HTR-8/SVneo (cell line): ENCODE measurements at regions not wholly inside any gene's neighbourhood (a gene's known extent, or its start where the extent isn't known, plus 50 kb on each side); places are given as distances from the start of the nearest gene placed in this dataset.
A peak's percentile ranks its signal among the peaks of the same experiment; 100 is the strongest.

Experiments used
- DNase-seq: peaks from one replicate; pipeline ENCODE4 v3.0.0; 2011; ENCODE audit warnings: low spot score, mixed read lengths; ENCODE audit not compliant: insufficient read length
- FAIRE-seq: peaks from 2 replicates; lab custom pipeline; 2011; peaks lifted over from hg19 to GRCh38; lab: Jason Lieb, UNC

DNA sequence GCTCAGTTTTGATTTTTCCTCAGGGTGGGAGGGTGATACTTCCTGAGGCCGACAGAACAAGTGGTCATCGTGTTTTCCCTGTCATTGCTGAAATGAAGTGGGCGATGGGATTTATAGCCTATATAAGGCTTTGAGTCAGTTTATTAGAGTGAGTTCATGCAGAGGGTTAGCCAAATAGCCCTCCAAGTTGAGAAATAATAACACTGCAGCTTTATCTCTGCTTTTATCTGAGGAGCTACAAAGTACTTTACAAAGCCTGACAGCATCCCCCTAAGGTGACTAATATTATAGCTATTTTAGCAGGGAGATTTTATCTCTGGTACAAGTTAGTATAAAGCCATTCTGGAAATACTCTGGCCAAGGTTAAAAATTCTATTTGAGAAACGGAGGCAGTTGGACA, 389.6 kb downstream of the MFSD1 start:
- peak; percentile 13 for FAIRE-seq
- peak; percentile 65 for DNase-seq

GRCh38 chr3:159196359-159196758, 394.5 kb downstream of the MFSD1 start:
- no peak for FAIRE-seq
- no peak for DNase-seq

GRCh38 chr3:159200176-159200575, 398.3 kb downstream of the MFSD1 start:
- peak; percentile 52 for DNase-seq
- no peak for FAIRE-seq

- FAIRE-seq (no peak), DNase-seq (no peak)
Measured at GRCh38 chr3:159208050-159208449, 406.2 kb downstream of the MFSD1 start.

GRCh38 chr3:159209459-159209858, 407.6 kb downstream of the MFSD1 start:
- DNase-seq (no peak), FAIRE-seq (no peak)

DNA sequence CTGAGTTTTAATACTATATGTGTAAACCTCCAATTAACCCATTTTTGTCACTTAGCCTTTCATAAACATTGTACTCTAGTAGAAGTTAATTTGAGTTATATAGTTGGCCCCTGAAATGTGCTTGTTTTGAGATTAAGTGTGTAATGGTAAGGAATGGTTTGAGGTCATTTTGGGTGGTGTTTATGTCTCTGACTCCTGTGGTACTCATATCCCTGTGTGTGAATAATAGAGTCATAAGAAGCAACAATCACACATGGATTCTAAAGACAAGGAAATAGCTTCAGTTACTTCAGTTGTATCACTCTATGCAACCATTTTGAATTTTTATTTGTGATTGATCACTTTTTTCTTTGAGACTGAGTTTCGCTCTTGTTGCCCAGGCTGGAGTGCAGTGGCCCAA, 408.5 kb downstream of the MFSD1 start:
- DNase-seq, result no peak
- no peak for FAIRE-seq

GRCh38 chr3:159216311-159216710, 414.5 kb downstream of the MFSD1 start:
- no peak for DNase-seq
- no peak for FAIRE-seq

GRCh38 chr3:159219231-159219630, 417.4 kb downstream of the MFSD1 start:
- DNase-seq (no peak), FAIRE-seq (no peak)

DNA sequence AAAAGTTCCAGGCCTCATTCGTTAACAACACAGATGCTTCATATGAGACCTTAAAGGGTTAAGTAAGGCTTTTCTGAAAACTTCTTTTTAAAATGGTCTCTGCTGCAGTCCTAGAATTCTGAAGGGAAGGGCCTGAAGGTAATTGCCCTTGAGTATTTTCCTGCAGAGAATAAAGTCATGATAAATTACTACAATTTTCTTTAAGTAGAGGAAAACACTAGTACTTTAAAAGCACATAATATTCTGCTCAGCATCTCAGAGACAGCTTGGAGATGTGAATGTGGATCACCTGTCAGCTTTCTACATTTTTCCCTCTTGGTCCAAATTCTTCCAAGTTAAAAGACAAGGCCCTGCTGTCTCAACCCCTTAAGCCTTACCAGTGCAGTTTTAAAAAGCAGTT, 419.5 kb downstream of the MFSD1 start:
- DNase-seq (no peak), FAIRE-seq (no peak)

GRCh38 chr3:159229116-159229680, 427.3 kb downstream of the MFSD1 start:
- no peak for FAIRE-seq
- no peak for DNase-seq

GRCh38 chr3:159232966-159233365, 431.1 kb downstream of the MFSD1 start:
- no peak for DNase-seq
- no peak for FAIRE-seq

- FAIRE-seq, result no peak
Measured at GRCh38 chr3:159233734-159234133, 431.9 kb downstream of the MFSD1 start.

GRCh38 chr3:159234306-159234705, 432.5 kb downstream of the MFSD1 start:
- DNase-seq, result no peak
- FAIRE-seq, result no peak

More at GRCh38 chr3:159233734-159234133, 431.9 kb downstream of the MFSD1 start:
- DNase-seq, result no peak

GRCh38 chr3:159236321-159236720, 434.5 kb downstream of the MFSD1 start:
- FAIRE-seq, result no peak

DNA sequence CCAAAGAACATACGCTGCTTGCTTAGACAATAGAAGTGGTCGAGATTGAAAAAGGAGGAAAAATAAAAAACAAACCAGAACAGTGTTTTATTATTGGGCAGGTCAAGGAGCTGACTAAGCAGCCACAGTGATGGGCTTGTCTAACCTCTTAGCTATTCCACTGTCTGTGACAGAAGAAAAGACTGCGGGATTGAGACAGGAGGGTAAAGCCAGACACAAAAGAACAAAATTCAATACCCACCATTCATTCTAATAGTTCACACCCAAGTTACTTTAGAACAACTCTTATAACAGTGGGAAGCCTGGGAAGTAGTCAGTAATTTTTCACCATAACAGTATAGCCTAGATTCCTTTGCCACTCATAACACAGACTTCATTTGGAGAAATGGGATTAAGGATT, 435.4 kb downstream of the MFSD1 start:
- DNase-seq (no peak), FAIRE-seq (no peak)

More at GRCh38 chr3:159236321-159236720, 434.5 kb downstream of the MFSD1 start:
- DNase-seq, result no peak

DNA sequence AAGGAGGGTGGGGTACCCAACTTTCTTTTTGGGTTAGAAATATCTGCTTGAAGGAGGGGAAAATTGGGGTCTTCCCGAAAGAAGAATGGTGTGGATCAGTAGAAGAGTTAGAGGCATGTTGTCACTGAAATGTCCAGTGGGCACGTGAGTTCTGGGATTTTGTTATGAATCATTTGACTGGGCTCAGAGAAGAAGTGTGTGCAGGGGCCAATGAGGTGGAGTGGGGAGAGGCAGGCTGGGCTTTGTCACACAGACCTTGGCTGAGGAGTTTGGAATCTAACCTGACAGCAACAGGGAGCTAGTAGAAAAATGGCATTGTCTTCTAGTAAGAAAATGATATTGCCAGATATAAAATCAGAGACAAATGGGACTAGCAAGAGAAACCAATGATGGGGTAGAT, 436.8 kb downstream of the MFSD1 start:
- no peak for DNase-seq
- no peak for FAIRE-seq

GRCh38 chr3:159239059-159239458, 437.2 kb downstream of the MFSD1 start:
- FAIRE-seq (no peak), DNase-seq (no peak)

DNA sequence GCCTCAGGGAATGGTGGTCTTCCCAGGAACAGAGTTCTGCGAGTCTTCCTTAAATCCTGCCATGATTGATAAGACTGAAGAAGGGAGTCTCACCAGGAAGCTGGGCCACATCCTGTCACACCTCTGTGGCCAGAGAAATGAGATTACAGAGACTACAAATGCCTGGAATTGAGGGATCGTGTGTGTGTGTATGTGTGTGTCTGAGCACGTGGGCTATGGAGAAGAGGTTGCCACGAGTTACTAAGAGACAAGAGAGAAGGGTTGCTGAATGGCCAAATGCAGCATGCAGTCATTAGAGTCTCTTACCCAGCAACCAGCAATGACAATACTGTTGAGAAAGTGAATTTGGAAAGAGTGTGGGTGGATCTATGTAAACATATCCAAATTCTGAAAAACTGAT, 443.1 kb downstream of the MFSD1 start:
- no peak for FAIRE-seq
- no peak for DNase-seq

DNA sequence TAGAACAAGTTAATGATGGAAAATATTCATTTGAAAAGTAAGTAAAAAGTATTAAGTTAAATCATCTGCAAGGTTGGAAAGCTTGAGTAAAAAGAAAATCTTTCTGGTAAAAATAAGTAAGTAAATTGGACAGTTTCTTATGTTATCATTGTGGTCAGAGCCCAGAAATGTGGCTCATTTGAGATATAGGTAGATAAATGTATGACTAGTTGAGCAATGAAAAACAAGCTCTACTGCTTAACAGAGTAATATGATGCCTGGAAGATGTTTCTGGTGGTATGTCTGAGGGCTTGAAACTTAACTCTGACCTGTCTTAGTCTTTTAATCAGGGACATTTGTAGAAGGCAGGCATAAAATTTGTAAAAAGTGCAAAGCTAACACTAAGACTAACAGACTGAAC, 444.0 kb downstream of the MFSD1 start:
- FAIRE-seq, result no peak
- no peak for DNase-seq

GRCh38 chr3:159246385-159246784, 444.5 kb downstream of the MFSD1 start:
- DNase-seq, result no peak
- no peak for FAIRE-seq

- no peak for FAIRE-seq
- DNase-seq, result no peak
Measured at GRCh38 chr3:159249472-159250174, 447.8 kb downstream of the MFSD1 start.

DNA sequence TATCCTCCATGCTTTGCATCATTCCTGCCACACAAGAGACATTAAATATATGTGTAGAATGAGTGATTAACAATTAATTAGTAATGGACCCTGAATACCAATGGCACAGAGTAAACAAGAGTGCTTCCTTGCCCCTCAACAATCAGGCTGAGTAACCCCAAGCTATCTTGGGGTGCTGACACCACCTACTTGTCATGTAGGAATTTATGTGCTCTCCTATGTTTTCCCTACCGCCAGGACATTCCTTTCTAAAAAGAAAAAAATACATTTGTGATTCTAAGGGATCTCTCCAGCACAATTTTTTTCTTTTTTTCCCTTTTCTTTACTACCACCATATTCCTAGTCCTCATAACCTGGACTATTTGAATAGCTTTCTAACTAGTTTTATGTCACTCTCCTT, 449.1 kb downstream of the MFSD1 start:
- DNase-seq (no peak), FAIRE-seq (no peak)
